HL-60 (cell line): ENCODE measurements at regions not wholly inside any gene's neighbourhood (a gene's known extent, or its start where the extent isn't known, plus 50 kb on each side); places are given as distances from the start of the nearest gene placed in this dataset.
"Not testable (repeated sequence)": the region's sequence is repeated elsewhere in the genome, so short reads cannot be mapped to it uniquely, and the experiment has no call there.

Source experiments
- DNase-seq, 2 experiments: peaks; one replicate each; pipeline ENCODE4 v3.0.0-alpha.2; 2010 to 2020; ENCODE audit warnings: low read depth in 1 of 2, low spot score in 1 of 2
- H3K27ac ChIP-seq: fragments of 250-450 bp; sonication (Bioruptor Pico); replicated peaks from 2 replicates; pipeline ENCODE4 v1.5.1; 2020; ENCODE audit warnings: mild to moderate bottlenecking, moderate library complexity
- H3K27me3 ChIP-seq: fragments of 250-450 bp; sonication (Bioruptor Pico); 2 replicates; pipeline ENCODE4 v1.5.1; 2021; ENCODE audit warnings: mild to moderate bottlenecking, moderate library complexity; ENCODE audit not compliant: insufficient read depth, poor library complexity, severe bottlenecking
- H3K4me3 ChIP-seq: replicated peaks from 2 replicates; pipeline ENCODE4 v1.5.1; 2011; ENCODE audit warnings: mild to moderate bottlenecking, control low read depth, low read length; ENCODE audit not compliant: insufficient read depth
- GABPA ChIP-seq: IDR thresholded peaks from 2 replicates; pipeline ENCODE4 v1.6.1; 2012; ENCODE audit warnings: low read depth
- POLR2AphosphoS5 ChIP-seq: IDR thresholded peaks from 2 replicates; pipeline ENCODE4 v1.6.1; 2012; ENCODE audit warnings: low read depth
- REST ChIP-seq: IDR thresholded peaks from 2 replicates; pipeline ENCODE4 v1.6.1; 2012; ENCODE audit warnings: low read depth; ENCODE audit not compliant: insufficient replicate concordance
- SPI1 ChIP-seq: IDR thresholded peaks from 2 replicates; pipeline ENCODE4 v1.6.1; 2012; ENCODE audit warnings: low read depth, mild to moderate bottlenecking, borderline replicate concordance
- TF ChIP-seq, protein P1 (sequence below): IDR thresholded peaks from one replicate; pipeline ENCODE4 v1.5.1; 2011; ENCODE audit warnings: low read length, control low read depth, inconsistent platforms; ENCODE audit not compliant: insufficient read depth

GRCh38 chr11:127939000-127939399, 648.4 kb downstream of the ETS1 start:
- TF ChIP-seq SPI1 = no peak
- TF ChIP-seq REST = no peak
- TF ChIP-seq GABPA = no peak
- TF ChIP-seq, protein P1, sequence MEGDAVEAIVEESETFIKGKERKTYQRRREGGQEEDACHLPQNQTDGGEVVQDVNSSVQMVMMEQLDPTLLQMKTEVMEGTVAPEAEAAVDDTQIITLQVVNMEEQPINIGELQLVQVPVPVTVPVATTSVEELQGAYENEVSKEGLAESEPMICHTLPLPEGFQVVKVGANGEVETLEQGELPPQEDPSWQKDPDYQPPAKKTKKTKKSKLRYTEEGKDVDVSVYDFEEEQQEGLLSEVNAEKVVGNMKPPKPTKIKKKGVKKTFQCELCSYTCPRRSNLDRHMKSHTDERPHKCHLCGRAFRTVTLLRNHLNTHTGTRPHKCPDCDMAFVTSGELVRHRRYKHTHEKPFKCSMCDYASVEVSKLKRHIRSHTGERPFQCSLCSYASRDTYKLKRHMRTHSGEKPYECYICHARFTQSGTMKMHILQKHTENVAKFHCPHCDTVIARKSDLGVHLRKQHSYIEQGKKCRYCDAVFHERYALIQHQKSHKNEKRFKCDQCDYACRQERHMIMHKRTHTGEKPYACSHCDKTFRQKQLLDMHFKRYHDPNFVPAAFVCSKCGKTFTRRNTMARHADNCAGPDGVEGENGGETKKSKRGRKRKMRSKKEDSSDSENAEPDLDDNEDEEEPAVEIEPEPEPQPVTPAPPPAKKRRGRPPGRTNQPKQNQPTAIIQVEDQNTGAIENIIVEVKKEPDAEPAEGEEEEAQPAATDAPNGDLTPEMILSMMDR = no peak
- TF ChIP-seq POLR2AphosphoS5 = no peak
- Histone ChIP-seq H3K4me3 (no peak overlapping the region), H3K27ac (no peak overlapping the region), H3K27me3 (no peaks in the 10 kb centered on the region)
- no peak for DNase-seq

DNA sequence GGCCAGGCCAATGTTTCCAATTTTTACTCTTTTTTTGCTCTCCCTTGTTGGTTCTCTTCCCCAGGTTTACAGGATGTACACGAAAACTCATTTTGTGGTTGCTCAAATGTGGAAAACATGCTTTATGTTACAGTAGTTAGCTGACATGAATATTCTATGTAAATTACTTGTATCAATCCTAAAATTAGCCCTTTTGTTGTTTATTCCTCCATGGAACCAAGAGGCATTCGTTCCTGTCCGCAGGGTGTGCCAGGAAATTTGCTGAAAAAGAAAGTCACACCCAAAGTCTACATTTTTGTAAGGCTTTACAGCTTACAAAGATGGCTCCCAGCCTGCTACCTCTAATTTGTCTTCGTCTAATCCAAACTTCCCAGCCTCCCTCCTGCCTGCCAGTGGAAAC, 652.3 kb downstream of the ETS1 start:
- H3K4me3 ChIP-seq = no peak overlapping the region
- no peak overlapping the region for H3K27ac ChIP-seq
- H3K27me3 ChIP-seq = no peaks in the 10 kb centered on the region
- TF ChIP-seq, protein P1 = no peak
- no peak for TF ChIP-seq POLR2AphosphoS5
- TF ChIP-seq GABPA = no peak
- no peak for TF ChIP-seq SPI1
- no peak for TF ChIP-seq REST
- DNase-seq = no peak

GRCh38 chr11:127933961-127934360, 653.4 kb downstream of the ETS1 start:
- H3K27ac ChIP-seq, H3K27me3 ChIP-seq, H3K4me3 ChIP-seq, DNase-seq: not testable (repeated sequence)

- Histone ChIP-seq H3K27me3 (no peaks in the 10 kb centered on the region), H3K27ac (no peak overlapping the region), H3K4me3 (no peak overlapping the region)
- DNase-seq = no peak
- TF ChIP-seq GABPA (no peak), SPI1 (no peak), REST (no peak), POLR2AphosphoS5 (no peak)
- TF ChIP-seq, protein P1 = no peak
Measured at GRCh38 chr11:127931803-127932202, 655.6 kb downstream of the ETS1 start.
